Rectal smooth muscle tissue (tissue), 1 donor: ENCODE measurements at regions not wholly inside any gene's neighbourhood (a gene's known extent, or its start where the extent isn't known, plus 50 kb on each side); places are given as distances from the start of the nearest gene placed in this dataset.

Source experiments
- H3K27ac ChIP-seq: one replicate; pipeline ENCODE4 v1.7.0; 2013; ENCODE audit warnings: low read depth, low read length, inconsistent platforms
- H3K27me3 ChIP-seq: one replicate; pipeline ENCODE4 v1.7.0; 2013; ENCODE audit warnings: low read length; ENCODE audit not compliant: control insufficient read depth, insufficient read depth
- H3K36me3 ChIP-seq: one replicate; pipeline ENCODE4 v1.7.0; 2013; ENCODE audit warnings: low read length; ENCODE audit not compliant: control insufficient read depth, insufficient read depth
- H3K4me1 ChIP-seq: one replicate; pipeline ENCODE4 v1.7.0; 2013; ENCODE audit warnings: low read length; ENCODE audit not compliant: control insufficient read depth, insufficient read depth
- H3K4me3 ChIP-seq: one replicate; pipeline ENCODE4 v1.7.0; 2013; ENCODE audit warnings: low read length
- H3K9ac ChIP-seq: one replicate; pipeline ENCODE4 v1.7.0; 2013; ENCODE audit warnings: low read length

GRCh38 chr1:234542211-234542850, 63.4 kb upstream of the TARBP1 start:
- peaks cover 87% of the 10 kb centered on the region for H3K4me1 ChIP-seq
- no peaks in the 10 kb centered on the region for H3K36me3 ChIP-seq
- no peak overlapping the region for H3K9ac ChIP-seq
- H3K27me3 ChIP-seq, result peaks cover 3% of the 10 kb centered on the region
- H3K4me3 ChIP-seq, result no peak overlapping the region
- peak overlapping the region; percentile 97 for H3K27ac ChIP-seq

- H3K4me3 ChIP-seq, result no peak overlapping the region
- H3K27ac ChIP-seq, result peak overlapping the region; percentile 97
- H3K4me1 ChIP-seq, result peaks cover 94% of the 10 kb centered on the region
- H3K27me3 ChIP-seq, result peaks cover 3% of the 10 kb centered on the region
- H3K9ac ChIP-seq, result no peak overlapping the region
- no peaks in the 10 kb centered on the region for H3K36me3 ChIP-seq
These were observed 62.5 kb upstream of the TARBP1 start for GRCh38 chr1:234541286-234541975.

- H3K9ac ChIP-seq, result no peak overlapping the region
- no peaks in the 10 kb centered on the region for H3K36me3 ChIP-seq
- no peak overlapping the region for H3K4me3 ChIP-seq
- peaks cover 2% of the 10 kb centered on the region for H3K27me3 ChIP-seq
- peak overlapping the region; percentile 18 for H3K27ac ChIP-seq
- H3K4me1 ChIP-seq, result peaks cover 95% of the 10 kb centered on the region
These were observed 61.4 kb upstream of the TARBP1 start for GRCh38 chr1:234540404-234540762.

- peaks cover 95% of the 10 kb centered on the region for H3K4me1 ChIP-seq
- no peaks in the 10 kb centered on the region for H3K27me3 ChIP-seq
- H3K4me3 ChIP-seq, result no peak overlapping the region
- peak overlapping the region; percentile 98 for H3K27ac ChIP-seq
- H3K9ac ChIP-seq, result no peak overlapping the region
- no peaks in the 10 kb centered on the region for H3K36me3 ChIP-seq
These were observed 60.9 kb upstream of the TARBP1 start for GRCh38 chr1:234539666-234540403.

GRCh38 chr1:234538930-234539649, 60.1 kb upstream of the TARBP1 start:
- Histone ChIP-seq H3K36me3 (no peaks in the 10 kb centered on the region), H3K4me1 (peaks cover 97% of the 10 kb centered on the region), H3K27ac (peak overlapping the region; percentile 98), H3K9ac (no peak overlapping the region), H3K4me3 (no peak overlapping the region), H3K27me3 (no peaks in the 10 kb centered on the region)

GRCh38 chr1:234538062-234538731, 59.2 kb upstream of the TARBP1 start:
- no peaks in the 10 kb centered on the region for H3K27me3 ChIP-seq
- no peak overlapping the region for H3K9ac ChIP-seq
- H3K4me3 ChIP-seq, result no peak overlapping the region
- H3K4me1 ChIP-seq, result peaks cover 97% of the 10 kb centered on the region
- H3K27ac ChIP-seq, result peak overlapping the region; percentile 98
- no peaks in the 10 kb centered on the region for H3K36me3 ChIP-seq

- Histone ChIP-seq H3K4me1 (peaks cover 97% of the 10 kb centered on the region), H3K9ac (no peak overlapping the region), H3K27me3 (no peaks in the 10 kb centered on the region), H3K36me3 (no peaks in the 10 kb centered on the region), H3K4me3 (no peak overlapping the region), H3K27ac (peak overlapping the region; percentile 98)
These were observed 58.3 kb upstream of the TARBP1 start for GRCh38 chr1:234537236-234537635.

- H3K9ac ChIP-seq, result no peak overlapping the region
- no peak overlapping the region for H3K4me3 ChIP-seq
- no peaks in the 10 kb centered on the region for H3K36me3 ChIP-seq
- peak overlapping the region; percentile 98 for H3K27ac ChIP-seq
- no peaks in the 10 kb centered on the region for H3K27me3 ChIP-seq
- H3K4me1 ChIP-seq, result peaks cover 97% of the 10 kb centered on the region
These were observed 57.8 kb upstream of the TARBP1 start for GRCh38 chr1:234536741-234537140.

- H3K27me3 ChIP-seq, result no peaks in the 10 kb centered on the region
- peak overlapping the region; percentile 14 for H3K9ac ChIP-seq
- no peaks in the 10 kb centered on the region for H3K36me3 ChIP-seq
- peaks cover 97% of the 10 kb centered on the region for H3K4me1 ChIP-seq
- peak overlapping the region; percentile 98 for H3K27ac ChIP-seq
- H3K4me3 ChIP-seq, result no peak overlapping the region
These were observed 57.0 kb upstream of the TARBP1 start for GRCh38 chr1:234535763-234536515.

GRCh38 chr1:234535218-234535617, 56.2 kb upstream of the TARBP1 start:
- peaks cover 93% of the 10 kb centered on the region for H3K4me1 ChIP-seq
- no peak overlapping the region for H3K9ac ChIP-seq
- H3K27me3 ChIP-seq, result no peaks in the 10 kb centered on the region
- H3K36me3 ChIP-seq, result no peaks in the 10 kb centered on the region
- H3K4me3 ChIP-seq, result no peak overlapping the region
- H3K27ac ChIP-seq, result peak overlapping the region; percentile 98

- Histone ChIP-seq H3K9ac (no peak overlapping the region), H3K27ac (peak overlapping the region; percentile 98), H3K27me3 (no peaks in the 10 kb centered on the region), H3K4me3 (no peak overlapping the region), H3K36me3 (no peaks in the 10 kb centered on the region), H3K4me1 (peaks cover 91% of the 10 kb centered on the region)
These were observed 55.2 kb upstream of the TARBP1 start for GRCh38 chr1:234533975-234534876.
